ENCODE measurements at regions not wholly inside any gene's neighbourhood (a gene's known extent, or its start where the extent isn't known, plus 50 kb on each side); places are given as distances from the start of the nearest gene placed in this dataset.
"Not testable (repeated sequence)": the region's sequence is repeated elsewhere in the genome, so short reads cannot be mapped to it uniquely, and the experiment has no call there.

DNA sequence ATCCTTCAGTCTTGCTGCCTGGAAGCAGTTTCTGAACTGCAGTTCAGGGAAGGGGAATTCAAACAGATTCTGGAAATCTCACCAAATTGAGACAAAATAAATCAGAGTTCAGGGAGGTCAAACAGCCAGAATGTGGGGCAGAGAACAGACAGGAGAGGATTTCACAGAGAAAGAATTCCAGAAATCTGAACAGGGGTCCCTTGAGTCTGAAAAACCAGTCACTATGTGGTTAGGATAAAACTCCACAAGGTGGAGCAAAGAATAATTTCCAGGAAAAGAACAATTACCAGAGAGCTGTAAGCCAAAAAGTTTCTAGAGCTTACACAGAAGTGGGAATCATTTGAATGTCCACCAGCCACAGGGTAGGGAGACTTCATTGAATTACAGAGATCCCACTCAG is 84.7 kb downstream of the URB2 start:
- DNase-seq = no peak

- no peak for DNase-seq
Observed at GRCh38 chr1:229714306-229714705, 88.3 kb downstream of the URB2 start.

DNA sequence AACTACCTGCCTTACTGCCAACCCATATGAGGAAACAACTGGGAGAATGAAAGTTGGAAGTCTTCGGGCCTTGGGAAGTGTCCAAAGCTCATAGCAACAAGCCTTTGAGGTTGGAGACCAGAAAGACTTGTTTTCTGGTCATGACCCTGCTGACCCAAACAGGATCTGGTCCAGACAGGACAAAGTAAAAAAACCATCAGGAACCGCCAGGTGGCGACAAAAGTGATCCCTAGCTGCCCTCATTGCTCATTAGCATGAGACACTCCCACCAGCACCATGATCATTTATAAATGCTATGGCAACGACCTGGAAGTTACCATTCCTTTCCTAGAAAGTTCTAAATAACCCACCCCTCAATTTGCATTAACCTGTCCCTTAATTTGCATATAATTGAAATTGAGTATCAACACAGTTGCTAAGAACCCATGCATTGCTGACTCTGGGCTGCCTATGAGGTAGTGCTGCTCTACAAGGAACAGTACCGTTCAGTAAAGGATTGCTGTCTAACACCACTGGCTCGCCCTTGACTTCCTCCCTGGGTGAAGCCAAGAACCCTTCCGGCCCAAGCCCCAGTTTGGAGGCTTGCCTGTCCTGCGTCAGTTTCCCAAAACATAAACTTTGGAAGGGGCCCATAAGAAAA is 89.0 kb downstream of the URB2 start:
- no peak for DNase-seq

- DNase-seq = peak; percentile 33
Observed at GRCh38 chr1:229716069-229716468, 90.0 kb downstream of the URB2 start.

- no peak for DNase-seq
Observed at GRCh38 chr1:229716704-229717103, 90.7 kb downstream of the URB2 start.

GRCh38 chr1:229717786-229718576 is 91.9 kb downstream of the URB2 start:
- no peak for DNase-seq

GRCh38 chr1:229726061-229726460 is 100.0 kb downstream of the URB2 start:
- no peak for DNase-seq

DNA sequence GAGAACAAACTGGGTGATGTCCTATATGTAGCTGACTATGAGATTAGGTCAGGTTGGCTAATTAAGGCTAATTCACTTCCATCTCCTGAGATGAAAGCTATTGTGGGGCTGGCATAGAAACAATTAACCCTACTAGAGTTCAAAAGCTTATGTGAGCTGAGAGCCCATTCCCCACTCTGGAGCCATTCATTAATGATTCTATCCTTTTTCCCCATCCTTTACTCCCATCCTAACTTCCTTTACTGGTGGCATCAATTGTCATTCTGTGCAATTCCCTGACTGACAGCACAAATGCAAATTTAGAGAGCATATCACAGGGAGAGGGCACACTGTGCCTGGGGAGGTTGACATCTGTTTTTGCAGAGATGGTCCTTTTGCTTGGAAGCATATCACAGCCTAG is 103.9 kb downstream of the URB2 start:
- no peak for DNase-seq

GRCh38 chr1:229730573-229730972 is 104.5 kb downstream of the URB2 start:
- DNase-seq = no peak

DNA sequence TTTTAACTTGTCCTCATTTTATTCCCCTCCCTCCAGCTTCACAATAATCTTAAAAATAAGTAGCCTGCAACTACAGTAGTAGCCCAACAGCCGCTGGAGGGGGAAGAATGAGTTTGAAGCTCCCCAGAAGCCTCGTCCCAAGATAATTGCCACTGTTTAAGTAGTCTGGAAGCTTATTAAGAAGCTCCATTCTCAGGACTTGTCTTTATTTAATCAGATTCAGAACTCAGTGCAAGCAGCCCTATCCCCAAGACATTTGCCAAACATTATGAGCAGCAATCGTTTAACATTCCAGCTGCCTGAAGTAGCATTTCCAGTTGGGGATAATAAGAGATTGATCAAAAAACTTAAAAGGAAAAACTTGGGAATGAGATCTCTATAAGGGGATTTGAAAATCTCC is 106.0 kb downstream of the URB2 start:
- no peak for DNase-seq

GRCh38 chr1:229736376-229736775 is 110.3 kb downstream of the URB2 start:
- DNase-seq = no peak

DNA sequence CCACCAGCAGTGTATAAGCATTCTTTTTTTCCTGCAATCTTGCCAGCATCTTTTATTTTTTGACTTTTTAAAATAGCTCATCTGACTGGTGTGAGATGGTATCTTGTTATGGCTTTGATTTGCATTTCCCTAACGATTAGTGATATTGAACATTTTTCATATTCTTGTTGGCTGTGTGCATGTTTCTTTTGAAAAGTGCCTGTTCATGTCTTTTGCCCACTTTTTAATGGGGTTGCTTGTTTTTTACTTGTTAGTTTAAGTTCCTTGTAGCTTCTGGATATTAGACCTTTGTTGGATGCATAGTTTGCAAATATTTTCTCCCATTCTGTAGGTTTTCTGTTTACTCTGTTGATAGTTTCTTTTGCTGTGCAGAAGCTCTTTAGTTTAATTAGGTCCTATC is 116.6 kb downstream of the URB2 start:
- DNase-seq = not testable (repeated sequence)

- DNase-seq = no peak
Observed at GRCh38 chr1:229749992-229750391, 123.9 kb downstream of the URB2 start.

DNA sequence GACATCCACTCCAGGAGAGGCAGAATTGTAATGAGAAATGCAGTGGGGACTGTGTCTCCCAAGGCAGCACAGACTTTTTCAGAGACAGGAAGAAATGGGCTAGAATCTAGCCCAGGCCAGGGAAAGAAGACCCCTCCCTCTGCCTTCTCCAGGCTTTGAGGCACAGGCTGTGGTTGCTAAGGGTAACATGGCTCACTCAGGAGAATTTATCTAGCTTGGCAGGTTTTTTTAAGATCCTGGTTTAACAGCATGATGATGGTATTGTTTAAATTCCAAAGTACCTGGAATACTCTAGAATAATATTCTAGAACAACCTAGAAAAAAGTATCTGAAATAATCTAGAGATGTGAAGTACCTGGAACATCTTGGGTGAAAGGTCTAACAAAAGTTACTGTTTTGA is 125.6 kb downstream of the URB2 start:
- no peak for DNase-seq

DNA sequence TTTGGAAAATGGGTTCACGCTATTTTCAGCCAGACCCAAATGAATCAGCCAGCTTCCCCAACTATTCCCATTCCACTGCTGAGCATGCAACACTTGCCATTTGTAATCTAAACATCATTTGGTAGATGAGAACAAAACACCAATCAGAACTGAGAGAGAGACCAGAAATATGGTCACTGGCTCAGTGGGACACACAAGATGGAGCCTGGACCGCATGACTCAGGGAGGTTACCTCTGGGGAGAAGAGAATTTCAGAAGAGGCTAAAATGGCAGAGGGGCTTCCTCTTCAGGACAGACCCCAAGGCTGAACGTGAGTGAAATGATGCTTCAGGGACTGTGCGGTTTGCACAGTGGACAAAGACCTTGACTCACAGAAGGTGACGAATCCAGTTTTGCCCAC is 126.6 kb downstream of the URB2 start:
- DNase-seq = no peak

GRCh38 chr1:229753764-229754551 is 127.9 kb downstream of the URB2 start:
- no peak for DNase-seq

DNA sequence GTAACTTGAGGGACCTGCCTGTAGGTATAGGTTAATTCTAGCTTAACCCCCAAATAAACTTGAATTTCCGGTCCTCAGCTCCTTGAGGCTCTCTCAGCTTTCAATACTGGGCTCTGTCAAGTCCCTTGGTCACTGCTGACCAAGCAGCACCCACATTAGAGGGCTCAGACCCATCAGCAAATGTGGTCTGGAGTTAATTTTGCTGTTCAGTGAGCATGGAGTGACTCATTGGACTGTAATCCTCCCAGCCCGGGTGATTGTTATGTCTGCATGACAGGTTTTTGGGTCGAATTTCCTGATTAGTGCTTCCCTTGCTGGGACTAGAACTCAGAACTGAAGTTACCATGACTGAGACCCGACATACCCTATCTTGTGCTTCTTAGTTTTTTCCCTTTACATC is 130.6 kb downstream of the URB2 start:
- no peak for DNase-seq

GRCh38 chr1:229757226-229757625 is 131.2 kb downstream of the URB2 start:
- DNase-seq = no peak

- no peak for DNase-seq
Observed at GRCh38 chr1:229758101-229759036, 132.3 kb downstream of the URB2 start.

- no peak for DNase-seq
Observed at GRCh38 chr1:229759037-229759435, 133.0 kb downstream of the URB2 start.

- no peak for DNase-seq
Observed at GRCh38 chr1:229759586-229759985, 133.5 kb downstream of the URB2 start.

DNA sequence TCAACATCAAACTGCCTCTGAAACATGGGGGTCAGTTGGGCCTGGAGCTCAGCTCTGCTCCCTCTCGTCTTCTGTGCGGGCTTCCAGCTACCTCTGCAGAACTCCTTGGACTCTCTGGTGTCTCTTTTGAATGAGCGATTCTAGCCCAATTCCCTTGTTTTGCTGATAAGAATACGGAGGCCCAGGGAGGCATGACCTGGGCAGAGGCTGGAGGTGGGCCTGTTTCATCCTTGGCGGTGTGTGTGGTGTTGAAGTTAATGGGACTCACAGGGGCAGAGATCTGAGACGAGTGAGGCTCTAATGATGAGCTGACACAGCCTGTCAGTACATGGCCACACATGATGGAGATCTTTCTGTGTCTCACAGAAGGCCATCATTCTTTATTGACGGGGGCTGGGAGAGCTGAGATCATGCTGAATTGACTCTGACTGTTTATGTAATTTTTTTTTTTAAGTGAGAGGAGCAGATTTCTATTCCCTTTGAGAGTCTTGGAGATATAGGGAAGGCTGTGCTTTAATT is 134.5 kb downstream of the URB2 start:
- no peak for DNase-seq

Data from left kidney (tissue), 1 donor.